Mesenchymal stem cell (in vitro differentiated cells and primary cell): ENCODE measurements at regions not wholly inside any gene's neighbourhood (a gene's known extent, or its start where the extent isn't known, plus 50 kb on each side); places are given as distances from the start of the nearest gene placed in this dataset.

Source experiments
- DNase-seq: peaks from one replicate; pipeline ENCODE4 v3.0.0-alpha.2; 2013
- H2AFZ ChIP-seq: one replicate; pipeline ENCODE4 v1.6.1; 2013; ENCODE audit warnings: low read depth, mild to moderate bottlenecking, control low read depth, inconsistent platforms, low read length, moderate library complexity
- H2AK5ac ChIP-seq: 2 replicates; pipeline ENCODE4 v1.6.1; 2013; ENCODE audit warnings: low read length, moderate library complexity, mild to moderate bottlenecking, inconsistent platforms; ENCODE audit not compliant: severe bottlenecking
- H2BK120ac ChIP-seq: one replicate; pipeline ENCODE4 v1.6.1; 2013; ENCODE audit warnings: low read depth, mild to moderate bottlenecking, inconsistent platforms, low read length, moderate library complexity
- H2BK12ac ChIP-seq, 2 experiments: one replicate each; pipeline ENCODE4 v1.6.1; 2013; ENCODE audit warnings: inconsistent platforms in 2 of 2, low read length in 2 of 2, mild to moderate bottlenecking in 2 of 2, moderate library complexity in 2 of 2, control low read depth in 1 of 2
- H2BK15ac ChIP-seq: one replicate; pipeline ENCODE4 v1.6.1; 2013; ENCODE audit warnings: mild to moderate bottlenecking, low read depth, inconsistent platforms; ENCODE audit not compliant: poor library complexity, severe bottlenecking
- H2BK5ac ChIP-seq: 2 replicates; pipeline ENCODE4 v1.6.1; 2013; ENCODE audit warnings: low read depth, mild to moderate bottlenecking, low read length, control low read depth, inconsistent platforms; ENCODE audit not compliant: poor library complexity, severe bottlenecking
- H3K14ac ChIP-seq, 2 experiments: one replicate each; pipeline ENCODE4 v1.6.1; 2013; ENCODE audit warnings: inconsistent platforms in 2 of 2, low read length in 2 of 2, control low read depth in 1 of 2, mild to moderate bottlenecking in 1 of 2, moderate library complexity in 1 of 2
- H3K18ac ChIP-seq, 2 experiments: one replicate each; pipeline ENCODE4 v1.6.1; 2013; ENCODE audit warnings: inconsistent platforms in 2 of 2, low read length in 2 of 2, control low read depth in 1 of 2, low read depth in 1 of 2, mild to moderate bottlenecking in 1 of 2
- H3K23ac ChIP-seq, 2 experiments: one replicate each; pipeline ENCODE4 v1.6.1; 2013; ENCODE audit warnings: inconsistent platforms in 2 of 2, low read length in 2 of 2, mild to moderate bottlenecking in 2 of 2, moderate library complexity in 2 of 2, control low read depth in 1 of 2
- H3K27ac ChIP-seq: 2 replicates; pipeline ENCODE4 v1.5.1; 2013; ENCODE audit warnings: mild to moderate bottlenecking, moderate library complexity, low read length, control low read depth, inconsistent platforms; ENCODE audit not compliant: poor library complexity, severe bottlenecking
- H3K27me3 ChIP-seq, 2 experiments: 2 replicates each; pipeline versions ENCODE4 v1.6.1 to v1.7.0; 2013; ENCODE audit warnings: low read length in 2 of 2, mild to moderate bottlenecking in 2 of 2, moderate library complexity in 2 of 2, control low read depth in 1 of 2, inconsistent platforms in 1 of 2; ENCODE audit not compliant: control insufficient read depth in 1 of 2, insufficient read depth in 1 of 2
- H3K36me3 ChIP-seq, 2 experiments: 2 replicates each; pipeline versions ENCODE4 v1.6.1 to v1.7.0; 2013; ENCODE audit warnings: low read length in 2 of 2, control low read depth in 1 of 2, inconsistent platforms in 1 of 2, low read depth in 1 of 2, mild to moderate bottlenecking in 1 of 2; ENCODE audit not compliant: insufficient read depth in 2 of 2, control insufficient read depth in 1 of 2
- H3K4ac ChIP-seq, 2 experiments: one replicate each; pipeline ENCODE4 v1.6.1; 2013; ENCODE audit warnings: inconsistent platforms in 2 of 2, low read length in 2 of 2, mild to moderate bottlenecking in 2 of 2, moderate library complexity in 2 of 2, control low read depth in 1 of 2, low read depth in 1 of 2
- H3K4me1 ChIP-seq: 2 replicates; pipeline ENCODE4 v1.6.1; 2013; ENCODE audit warnings: low read depth, low read length, control low read depth; ENCODE audit not compliant: control insufficient read depth, insufficient read depth
- H3K4me2 ChIP-seq: 2 replicates; pipeline ENCODE4 v1.6.1; 2013; ENCODE audit warnings: low read length, mild to moderate bottlenecking, inconsistent platforms; ENCODE audit not compliant: poor library complexity, severe bottlenecking
- H3K4me3 ChIP-seq, 2 experiments: 2 replicates each; pipeline versions ENCODE4 v1.5.1 to v1.7.0; 2013; ENCODE audit warnings: low read length in 2 of 2, mild to moderate bottlenecking in 2 of 2, control low read depth in 1 of 2, low read depth in 1 of 2; ENCODE audit not compliant: insufficient read depth in 1 of 2
- H3K79me1 ChIP-seq: replicated peaks from 2 replicates; pipeline ENCODE4 v1.6.1; 2013; ENCODE audit warnings: mild to moderate bottlenecking, control low read depth, low read length, inconsistent platforms; ENCODE audit not compliant: poor library complexity, severe bottlenecking
- H3K9ac ChIP-seq: 2 replicates; pipeline ENCODE4 v1.7.0; 2013; ENCODE audit warnings: mild to moderate bottlenecking, low read length, moderate library complexity
- H3K9me3 ChIP-seq: 2 replicates; pipeline ENCODE4 v1.7.0; 2013; ENCODE audit warnings: mild to moderate bottlenecking, low read length; ENCODE audit not compliant: control insufficient read depth
- H4K8ac ChIP-seq: one replicate; pipeline ENCODE4 v1.6.1; 2013; ENCODE audit warnings: inconsistent platforms, mild to moderate bottlenecking, low read length, moderate library complexity
- H4K91ac ChIP-seq: one replicate; pipeline ENCODE4 v1.6.1; 2013; ENCODE audit warnings: mild to moderate bottlenecking, low read length, inconsistent platforms
- WGBS: methylation state at CpG from one replicate; pipeline ENCODE4 v1.1.7; 2013; ENCODE audit warnings: mixed read lengths; 5-methylcytosine and 5-hydroxymethylcytosine counted together

GRCh38 chrY:12576278-12576677 lies 124.8 kb upstream of the USP9Y start:
- Histone ChIP-seq H3K4me3 (no peak overlapping the region), H2BK15ac (no peak overlapping the region), H2BK5ac (no peak overlapping the region), H3K18ac (no peak overlapping the region), H2AK5ac (no peak overlapping the region), H3K27me3 (no peaks in the 10 kb centered on the region), H2AFZ (no peak overlapping the region), H4K91ac (no peak overlapping the region), H3K27ac (no peak overlapping the region), H3K4ac (no peak overlapping the region), H3K36me3 (no peaks in the 10 kb centered on the region), H3K4me2 (no peak overlapping the region), H2BK12ac (no peak overlapping the region), H3K23ac (no peak overlapping the region), H3K79me1 (no peaks in the 10 kb centered on the region), H3K14ac (no peak overlapping the region), H4K8ac (no peak overlapping the region), H2BK120ac (no peak overlapping the region), H3K9ac (no peak overlapping the region), H3K4me1 (no peaks in the 10 kb centered on the region), H3K9me3 (no peaks in the 10 kb centered on the region)
- no peak for DNase-seq
- WGBS: 72% methylated on average over 5 of the region's 5 CpGs

DNA sequence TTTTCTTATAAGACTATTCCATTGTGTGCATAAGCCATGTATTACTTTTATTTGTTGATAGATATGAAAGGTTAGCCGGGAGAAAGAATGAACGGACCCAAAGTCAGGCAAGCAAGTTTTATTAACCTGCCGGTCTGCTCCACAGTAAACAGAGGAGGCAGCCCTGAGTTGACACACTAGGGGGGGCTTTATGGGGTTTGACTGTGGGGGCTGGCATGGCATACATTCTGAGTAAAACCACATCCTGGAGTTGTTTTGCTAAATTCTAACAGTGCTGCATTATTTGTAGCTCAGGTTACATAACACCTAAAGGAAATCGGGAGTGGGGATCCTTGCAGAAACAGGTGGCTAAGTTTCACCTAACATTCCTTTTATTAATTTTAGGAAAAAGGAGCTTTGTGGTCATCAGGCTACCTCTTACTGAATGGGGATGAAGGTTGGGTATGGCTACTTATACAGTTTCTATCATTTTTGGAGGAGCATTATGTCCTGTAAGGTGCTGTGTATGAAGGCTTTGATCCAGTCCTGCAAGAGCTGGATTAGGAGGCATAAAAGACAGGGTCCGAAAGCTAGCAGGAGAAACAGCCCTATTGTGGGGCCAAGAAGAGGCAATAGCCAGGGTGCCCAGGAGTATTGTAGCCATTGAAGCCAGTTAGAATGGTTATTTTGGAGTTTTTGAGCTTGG lies 107.4 kb upstream of the USP9Y start:
- no peaks in the 10 kb centered on the region for H3K4me1 ChIP-seq
- no peaks in the 10 kb centered on the region for H3K27me3 ChIP-seq
- no peak overlapping the region for H2BK12ac ChIP-seq
- no peak overlapping the region for H3K14ac ChIP-seq
- no peak overlapping the region for H3K23ac ChIP-seq
- no peak for DNase-seq
- H3K18ac ChIP-seq: no peak overlapping the region
- H3K4me3 ChIP-seq: no peak overlapping the region
- no peak overlapping the region for H3K4me2 ChIP-seq
- H2BK120ac ChIP-seq: no peak overlapping the region
- H2AFZ ChIP-seq: no peak overlapping the region
- no peaks in the 10 kb centered on the region for H3K36me3 ChIP-seq
- H2BK15ac ChIP-seq: no peak overlapping the region
- H3K79me1 ChIP-seq: no peaks in the 10 kb centered on the region
- H2BK5ac ChIP-seq: no peak overlapping the region
- H2AK5ac ChIP-seq: no peak overlapping the region
- H4K8ac ChIP-seq: no peak overlapping the region
- H3K9me3 ChIP-seq: no peaks in the 10 kb centered on the region
- no peak overlapping the region for H4K91ac ChIP-seq
- no peak overlapping the region for H3K27ac ChIP-seq
- no peak overlapping the region for H3K9ac ChIP-seq
- no peak overlapping the region for H3K4ac ChIP-seq
- 91% methylated on average over 4 of the region's 5 CpGs for WGBS

- no peak overlapping the region for H3K9ac ChIP-seq
- no peak overlapping the region for H2BK12ac ChIP-seq
- 68% methylated on average over 5 of the region's 5 CpGs for WGBS
- H3K18ac ChIP-seq: no peak overlapping the region
- DNase-seq: no peak
- no peak overlapping the region for H4K91ac ChIP-seq
- no peaks in the 10 kb centered on the region for H3K79me1 ChIP-seq
- no peak overlapping the region for H2AFZ ChIP-seq
- no peak overlapping the region for H3K4me2 ChIP-seq
- H3K27ac ChIP-seq: no peak overlapping the region
- no peak overlapping the region for H2BK5ac ChIP-seq
- no peaks in the 10 kb centered on the region for H3K27me3 ChIP-seq
- no peak overlapping the region for H3K23ac ChIP-seq
- no peak overlapping the region for H2BK120ac ChIP-seq
- H2AK5ac ChIP-seq: no peak overlapping the region
- H3K4ac ChIP-seq: no peak overlapping the region
- no peak overlapping the region for H3K4me3 ChIP-seq
- H2BK15ac ChIP-seq: no peak overlapping the region
- no peak overlapping the region for H4K8ac ChIP-seq
- H3K9me3 ChIP-seq: no peaks in the 10 kb centered on the region
- no peaks in the 10 kb centered on the region for H3K4me1 ChIP-seq
- no peaks in the 10 kb centered on the region for H3K36me3 ChIP-seq
- H3K14ac ChIP-seq: no peak overlapping the region
Measured at GRCh38 chrY:12598783-12599182, 102.2 kb upstream of the USP9Y start.

DNA sequence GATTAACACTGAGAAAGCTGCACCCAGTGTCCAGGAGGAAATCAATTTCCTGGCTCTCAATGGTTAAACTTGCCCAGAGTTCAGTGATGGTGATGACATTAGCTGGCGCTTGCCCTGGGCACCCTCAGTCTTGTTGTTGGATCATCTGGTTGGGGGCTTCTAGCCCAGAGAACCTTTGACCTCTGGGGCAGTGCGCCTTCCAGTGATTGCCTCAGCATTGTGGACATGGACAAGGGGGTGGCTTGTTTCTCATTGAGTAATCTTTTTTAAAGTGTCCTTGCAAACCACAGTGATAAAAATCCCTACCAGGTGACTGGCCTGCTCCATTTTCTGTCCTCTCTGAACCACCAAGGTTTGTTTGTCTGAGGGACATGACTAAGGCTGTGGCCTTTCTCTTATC lies 95.6 kb upstream of the USP9Y start:
- Histone ChIP-seq H4K8ac (no peak overlapping the region), H3K4ac (no peak overlapping the region), H3K18ac (no peak overlapping the region), H2BK120ac (no peak overlapping the region), H3K27me3 (no peaks in the 10 kb centered on the region), H3K36me3 (no peaks in the 10 kb centered on the region), H3K4me3 (no peak overlapping the region), H3K79me1 (no peaks in the 10 kb centered on the region), H3K27ac (no peak overlapping the region), H3K23ac (no peak overlapping the region), H3K9me3 (no peaks in the 10 kb centered on the region), H2BK15ac (no peak overlapping the region), H3K4me2 (no peak overlapping the region), H3K9ac (no peak overlapping the region), H2BK5ac (no peak overlapping the region), H3K14ac (no peak overlapping the region), H4K91ac (no peak overlapping the region), H2AFZ (no peak overlapping the region), H3K4me1 (no peaks in the 10 kb centered on the region), H2BK12ac (no peak overlapping the region), H2AK5ac (no peak overlapping the region)
- WGBS: 100% methylated on average over 1 of the region's 2 CpGs
- DNase-seq: no peak
